Tibial nerve (tissue), 4 donors: ENCODE measurements at regions not wholly inside any gene's neighbourhood (a gene's known extent, or its start where the extent isn't known, plus 50 kb on each side); places are given as distances from the start of the nearest gene placed in this dataset.

Source experiments
- DNase-seq, 2 donors: peaks; one replicate each; pipeline ENCODE4 v3.0.0-alpha.2; 2019; ENCODE audit warnings: low spot score in 2 of 2
- H3K27ac ChIP-seq, 4 donors: fragments of 200-600 bp; sonication (generic) in 3 of 4; one replicate each; pipeline ENCODE4 v1.5.1; 2017 to 2019; ENCODE audit warnings: mild to moderate bottlenecking in 1 of 4
- H3K27me3 ChIP-seq, 2 donors: fragments of 200-600 bp; sonication (generic) in 1 of 2; one replicate each; pipeline versions ENCODE4 v1.5.1 to v1.6.0; 2017 to 2019
- H3K36me3 ChIP-seq, 3 donors: fragments of 200-600 bp; sonication (generic); one replicate each; pipeline ENCODE4 v1.5.1; 2018 to 2019
- H3K4me1 ChIP-seq, 4 donors: fragments of 200-600 bp; sonication (generic) in 3 of 4; one replicate each; pipeline ENCODE4 v1.5.1; 2017 to 2019
- H3K4me3 ChIP-seq, 4 donors: fragments of 200-600 bp; sonication (generic) in 3 of 4; one replicate each; pipeline ENCODE4 v1.5.1; 2017 to 2019; ENCODE audit warnings: mild to moderate bottlenecking in 1 of 4, moderate library complexity in 1 of 4
- H3K9me3 ChIP-seq, 4 donors: fragments of 200-600 bp; sonication (generic) in 3 of 4; one replicate each; pipeline ENCODE4 v1.5.1; 2017 to 2019
- CTCF ChIP-seq, 5 experiments: fragments of 200-600 bp in 3 of 5; fragments of 450-650 bp in 2 of 5; sonication (generic) in 3 of 5; IDR thresholded peaks; one replicate each; pipeline ENCODE4 v1.5.1; 2016 to 2019; ENCODE audit warnings: antibody characterized with exemption in 5 of 5, mild to moderate bottlenecking in 3 of 5, moderate library complexity in 2 of 5
- EP300 ChIP-seq, 2 donors: sonication (generic); formaldehyde crosslinking; IDR thresholded peaks; one replicate each; pipeline ENCODE4 v1.6.1; 2017; ENCODE audit warnings: antibody characterized with exemption in 2 of 2, mild to moderate bottlenecking in 1 of 2
- POLR2A ChIP-seq, 2 donors: fragments of 450-650 bp; IDR thresholded peaks; one replicate each; pipeline ENCODE4 v1.6.1; 2017; ENCODE audit warnings: antibody characterized with exemption in 2 of 2, mild to moderate bottlenecking in 2 of 2, moderate library complexity in 2 of 2
- WGBS, 2 donors: methylation state at CpG; one replicate each; pipeline ENCODE4 v1.1.5; 2018; 5-methylcytosine and 5-hydroxymethylcytosine counted together

DNA sequence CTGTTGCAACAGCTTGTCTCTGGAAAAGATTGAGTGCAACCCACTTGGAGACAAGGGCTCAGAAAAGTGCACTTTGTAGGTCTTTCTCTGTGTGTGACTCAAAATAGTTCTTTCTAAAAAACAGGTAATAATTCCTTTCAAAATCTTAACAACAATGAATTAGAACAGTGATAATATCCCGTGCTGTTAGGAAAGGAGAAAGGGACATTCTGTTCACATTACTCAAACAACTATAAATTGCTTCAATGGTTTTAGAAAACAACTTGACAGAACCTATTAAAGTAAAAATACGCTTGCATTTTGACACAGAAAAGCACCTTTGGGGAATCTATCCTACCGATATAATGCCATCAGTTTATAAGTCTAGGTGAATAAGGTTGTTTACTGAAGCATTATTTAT lies 468.1 kb upstream of the DPP6 start:
- H3K27ac ChIP-seq = no peak overlapping the region

GRCh38 chr7:153588586-153588985 lies 463.6 kb upstream of the DPP6 start:
- DNase-seq = no peak
- Histone ChIP-seq H3K36me3 (no peaks in the 10 kb centered on the region), H3K9me3 (peaks cover 0 to 4% (median 0%) of the 10 kb centered on the region in 4 donors), H3K27ac (no peak overlapping the region), H3K4me3 (no peak overlapping the region), H3K4me1 (no peaks in the 10 kb centered on the region), H3K27me3 (no peaks in the 10 kb centered on the region)
- TF ChIP-seq POLR2A (IDR thresholded peaks at IDR 0.05) (no peak), EP300 (IDR thresholded peaks at IDR 0.05) (no peak), CTCF (IDR thresholded peaks at IDR 0.05) (no peak)
- 62 to 65% methylated on average over 5 of the region's 5 CpGs for WGBS, 2 donors

More for the DNA sequence above, 468.1 kb upstream of the DPP6 start:
- no peaks in the 10 kb centered on the region for H3K4me1 ChIP-seq
- H3K36me3 ChIP-seq = no peaks in the 10 kb centered on the region
- no peak for TF ChIP-seq CTCF (IDR thresholded peaks at IDR 0.05)
- 80 to 88% methylated on average over 3 of the region's 3 CpGs for WGBS, 2 donors
- peaks cover 0 to 12% (median 0%) of the 10 kb centered on the region in 4 donors for H3K9me3 ChIP-seq
- H3K4me3 ChIP-seq = no peak overlapping the region
- no peak for DNase-seq
- no peaks in the 10 kb centered on the region for H3K27me3 ChIP-seq

GRCh38 chr7:153590136-153590535 lies 462.1 kb upstream of the DPP6 start:
- Histone ChIP-seq H3K4me3 (no peak overlapping the region), H3K9me3 (peaks cover 0 to 6% (median 0%) of the 10 kb centered on the region in 4 donors), H3K27me3 (no peaks in the 10 kb centered on the region), H3K36me3 (no peaks in the 10 kb centered on the region), H3K4me1 (no peaks in the 10 kb centered on the region), H3K27ac (no peak overlapping the region)
- TF ChIP-seq EP300 (IDR thresholded peaks at IDR 0.05) = no peak
- TF ChIP-seq POLR2A (IDR thresholded peaks at IDR 0.05) = no peak
- DNase-seq = no peak
- WGBS, 2 donors = 85 to 88% methylated on average over 16 of the region's 16 CpGs

GRCh38 chr7:153590571-153590970 lies 461.6 kb upstream of the DPP6 start:
- WGBS, 2 donors = 93 to 95% methylated on average over 11 of the region's 11 CpGs
- no peak for DNase-seq
- Histone ChIP-seq H3K27ac (no peak overlapping the region), H3K36me3 (no peaks in the 10 kb centered on the region), H3K9me3 (peaks cover 0 to 10% (median 0%) of the 10 kb centered on the region in 4 donors), H3K27me3 (no peaks in the 10 kb centered on the region), H3K4me3 (no peak overlapping the region), H3K4me1 (no peaks in the 10 kb centered on the region)
- TF ChIP-seq POLR2A (IDR thresholded peaks at IDR 0.05) (no peak), EP300 (IDR thresholded peaks at IDR 0.05) (no peak), CTCF (IDR thresholded peaks at IDR 0.05) (no peak)

- no peak for TF ChIP-seq CTCF (IDR thresholded peaks at IDR 0.05)
- no peak for TF ChIP-seq EP300 (IDR thresholded peaks at IDR 0.05)
- no peak for TF ChIP-seq POLR2A (IDR thresholded peaks at IDR 0.05)
- Histone ChIP-seq H3K4me3 (no peak overlapping the region), H3K4me1 (no peaks in the 10 kb centered on the region), H3K27ac (no peak overlapping the region), H3K9me3 (peaks cover 0 to 12% (median 5%) of the 10 kb centered on the region in 4 donors), H3K36me3 (no peaks in the 10 kb centered on the region), H3K27me3 (no peaks in the 10 kb centered on the region)
- DNase-seq = no peak
- 64 to 70% methylated on average over 3 of the region's 3 CpGs for WGBS, 2 donors
These were observed 444.8 kb upstream of the DPP6 start for GRCh38 chr7:153607354-153607753.

DNA sequence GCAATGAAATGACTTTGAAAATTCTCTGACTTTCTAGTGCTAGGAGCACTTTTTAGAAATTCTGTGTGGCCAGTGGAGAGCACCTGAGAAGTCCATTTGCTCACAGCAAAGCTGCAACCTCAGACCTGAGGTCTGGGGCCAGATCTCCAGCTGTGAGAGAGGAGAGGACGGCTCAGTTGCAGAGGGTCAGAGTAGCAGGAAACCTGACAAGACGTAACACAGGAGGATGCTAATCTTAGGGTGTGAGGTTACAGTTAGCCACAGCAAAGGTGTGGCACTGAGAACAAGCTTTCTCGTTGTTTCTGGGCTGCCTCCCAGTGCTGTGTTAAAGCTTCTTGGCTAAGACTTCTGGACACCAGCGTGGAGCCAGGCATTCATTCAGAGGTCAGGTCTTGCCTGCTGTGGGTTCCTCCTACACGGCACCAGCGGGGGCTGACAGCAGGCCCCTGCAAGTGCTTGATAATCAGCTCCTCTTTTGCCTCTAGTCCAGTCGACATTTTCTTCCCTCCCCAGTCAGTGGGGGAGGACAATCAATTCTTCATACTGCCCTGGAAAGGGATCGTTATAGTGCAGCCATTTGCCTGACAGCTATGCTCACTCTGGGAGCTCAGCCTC lies 435.4 kb upstream of the DPP6 start:
- no peak overlapping the region for H3K27ac ChIP-seq
- no peaks in the 10 kb centered on the region for H3K9me3 ChIP-seq
- DNase-seq = no peak
- 19 to 25% methylated on average over 8 of the region's 8 CpGs for WGBS, 2 donors
- H3K4me3 ChIP-seq = no peak overlapping the region
- H3K4me1 ChIP-seq = no peaks in the 10 kb centered on the region
- no peaks in the 10 kb centered on the region for H3K36me3 ChIP-seq
- TF ChIP-seq CTCF (IDR thresholded peaks at IDR 0.05) (no peak), EP300 (IDR thresholded peaks at IDR 0.05) (no peak), POLR2A (IDR thresholded peaks at IDR 0.05) (no peak)
- no peaks in the 10 kb centered on the region for H3K27me3 ChIP-seq
